IMR-90 (cell line): ENCODE measurements at regions not wholly inside any gene's neighbourhood (a gene's known extent, or its start where the extent isn't known, plus 50 kb on each side); places are given as distances from the start of the nearest gene placed in this dataset.

ENCODE experiments used
- ATAC-seq: fragments of 200-7000 bp; cut with Tn5 transposase; 2 replicates; pipeline ENCODE4 v1.9.1; 2020; ENCODE audit warnings: low read depth, mild to moderate bottlenecking, moderate library complexity
- BruUV-seq: library from RNA; stranded (reverse); fragments of 400-500 nt; replicated peaks from 2 replicates; lab custom pipeline; 2021; lab: Mats Ljungman, UMichigan
- CTCF ChIA-PET: fragments of 300-600 bp; formaldehyde crosslinking; extraction: SDS; loops from one replicate; lab custom pipeline; 2021; ENCODE audit warnings: antibody characterized with exemption; lab: Yijun Ruan, JAX
- POLR2A ChIA-PET: fragments of 300-600 bp; sonication (Branson Sonifier 250); formaldehyde crosslinking; loops from one replicate; lab custom pipeline; 2022; ENCODE audit warnings: antibody characterized with exemption; ENCODE audit not compliant: unreplicated experiment; lab: Charles Lee
- DNase-seq: peaks from one replicate; pipeline ENCODE4 v3.0.0; 2013
- H2AFZ ChIP-seq: replicated peaks from 2 replicates; pipeline ENCODE3; 2013; ENCODE audit warnings: low read length, mild to moderate bottlenecking; ENCODE audit not compliant: poor library complexity
- H2AK5ac ChIP-seq: 2 replicates; pipeline ENCODE4 v1.6.1; 2013; ENCODE audit warnings: low read depth, low read length, inconsistent platforms
- H2AK9ac ChIP-seq: replicated peaks from 2 replicates; pipeline ENCODE3; 2013; ENCODE audit warnings: mild to moderate bottlenecking, low read depth, low read length, moderate library complexity; ENCODE audit not compliant: poor library complexity
- H2BK120ac ChIP-seq: 2 replicates; pipeline ENCODE4 v1.6.1; 2013; ENCODE audit warnings: low read depth, low read length, inconsistent platforms
- H2BK15ac ChIP-seq: 3 replicates; pipeline ENCODE4 v1.6.1; 2013; ENCODE audit warnings: low read depth, low read length, inconsistent platforms
- H2BK20ac ChIP-seq: 2 replicates; pipeline ENCODE4 v1.6.1; 2013; ENCODE audit warnings: low read depth, mild to moderate bottlenecking, inconsistent platforms, low read length, moderate library complexity
- H2BK5ac ChIP-seq: 2 replicates; pipeline ENCODE4 v1.6.1; 2013; ENCODE audit warnings: mild to moderate bottlenecking, low read depth, low read length, inconsistent platforms; ENCODE audit not compliant: poor library complexity, severe bottlenecking
- H3K14ac ChIP-seq: replicated peaks from 2 replicates; pipeline ENCODE4 v1.6.1; 2013; ENCODE audit warnings: low read depth, low read length, inconsistent platforms
- H3K18ac ChIP-seq: 2 replicates; pipeline ENCODE4 v1.6.1; 2013; ENCODE audit warnings: low read depth, low read length, control low read depth
- H3K23ac ChIP-seq: 2 replicates; pipeline ENCODE4 v1.6.1; 2013; ENCODE audit warnings: low read depth, low read length, inconsistent platforms
- H3K27ac ChIP-seq: 2 replicates; pipeline ENCODE4 v1.5.1; 2013; ENCODE audit warnings: mild to moderate bottlenecking, control low read depth, low read length; ENCODE audit not compliant: insufficient read depth
- H3K27me3 ChIP-seq: 2 replicates; pipeline ENCODE4 v1.6.1; 2013; ENCODE audit warnings: low read length; ENCODE audit not compliant: control insufficient read depth, insufficient read depth
- H3K36me3 ChIP-seq: 2 replicates; pipeline ENCODE4 v1.6.1; 2013; ENCODE audit warnings: low read length, mixed read lengths; ENCODE audit not compliant: control insufficient read depth, insufficient read depth
- H3K4ac ChIP-seq: 2 replicates; pipeline ENCODE4 v1.6.1; 2013; ENCODE audit warnings: low read depth, low read length, inconsistent platforms
- H3K4me1 ChIP-seq: 2 replicates; pipeline ENCODE4 v1.6.1; 2013; ENCODE audit warnings: low read length, mixed read lengths; ENCODE audit not compliant: control insufficient read depth, insufficient read depth
- H3K4me2 ChIP-seq: 2 replicates; pipeline ENCODE4 v1.6.1; 2013; ENCODE audit warnings: low read depth, mild to moderate bottlenecking, control low read depth, low read length, moderate library complexity
- H3K4me3 ChIP-seq: 2 replicates; pipeline ENCODE4 v1.5.1; 2013; ENCODE audit warnings: low read depth, mild to moderate bottlenecking, control low read depth, low read length, moderate library complexity; ENCODE audit not compliant: insufficient read depth
- H3K56ac ChIP-seq: 2 replicates; pipeline ENCODE4 v1.6.1; 2013; ENCODE audit warnings: low read length, inconsistent platforms; ENCODE audit not compliant: insufficient read depth; ENCODE audit errors: extremely low read depth
- H3K79me1 ChIP-seq, 2 experiments: 2 replicates each; pipeline ENCODE4 v1.6.1; 2013; ENCODE audit warnings: low read length in 2 of 2, inconsistent platforms in 1 of 2, low read depth in 1 of 2
- H3K9ac ChIP-seq: 2 replicates; pipeline ENCODE4 v1.6.1; 2013; ENCODE audit warnings: low read depth, low read length, control low read depth
- H3K9me1 ChIP-seq: 2 replicates; pipeline ENCODE4 v1.6.1; 2013; ENCODE audit warnings: low read length, inconsistent platforms; ENCODE audit not compliant: insufficient read depth
- H3K9me3 ChIP-seq: 2 replicates; pipeline ENCODE4 v1.6.1; 2013; ENCODE audit warnings: low read length; ENCODE audit not compliant: control insufficient read depth, insufficient read depth
- H4K20me1 ChIP-seq: 2 replicates; pipeline ENCODE4 v1.6.1; 2013; ENCODE audit warnings: low read length, inconsistent platforms; ENCODE audit not compliant: insufficient read depth
- H4K5ac ChIP-seq: 2 replicates; pipeline ENCODE4 v1.6.1; 2013; ENCODE audit warnings: mild to moderate bottlenecking, low read depth, low read length, control low read depth
- H4K8ac ChIP-seq, 2 experiments: 2 replicates each; pipeline ENCODE4 v1.6.1; 2013; ENCODE audit warnings: low read depth in 2 of 2, low read length in 2 of 2, control low read depth in 1 of 2, inconsistent platforms in 1 of 2
- H4K91ac ChIP-seq: 2 replicates; pipeline ENCODE4 v1.6.1; 2013; ENCODE audit warnings: low read depth, low read length, inconsistent platforms; ENCODE audit not compliant: insufficient read depth
- CTCF ChIP-seq: conservative IDR thresholded peaks from 2 replicates; pipeline ENCODE4 v1.5.1; 2012; ENCODE audit warnings: mild to moderate bottlenecking, low read depth, low read length, improper control_type of control experiment
- MXI1 ChIP-seq: IDR thresholded peaks from 2 replicates; pipeline ENCODE4 v1.6.1; 2012; ENCODE audit warnings: low read depth, mild to moderate bottlenecking, low read length, moderate library complexity, borderline replicate concordance
- POLR2A ChIP-seq: IDR thresholded peaks from 2 replicates; pipeline ENCODE4 v1.6.1; 2012; ENCODE audit warnings: mild to moderate bottlenecking, low read depth, low read length
- RCOR1 ChIP-seq: IDR thresholded peaks from 2 replicates; pipeline ENCODE4 v1.6.1; 2012; ENCODE audit warnings: mild to moderate bottlenecking, low read length, improper control_type of control experiment; ENCODE audit not compliant: insufficient replicate concordance
- WGBS, 2 experiments: methylation state at CpG; one replicate each; pipeline versions ENCODE4 v1.1.5 to v1.1.7; 2013; ENCODE audit warnings: missing lambda C conversion rate in 2 of 2; ENCODE audit not compliant: insufficient read length in 1 of 2; ENCODE audit errors: extremely low coverage in 2 of 2; 5-methylcytosine and 5-hydroxymethylcytosine counted together
- dilution Hi-C: fragments of 300-500 bp; cut with HindIII; formaldehyde crosslinking; loops from one replicate; pipeline ENCODE4 v1.14.3; 2018; ENCODE audit warnings: low sequenced_read_pairs; ENCODE audit not compliant: unreplicated experiment
- in situ Hi-C: fragments of 300-500 bp; cut with MboI; formaldehyde crosslinking; loops from 3 replicates; pipeline ENCODE4 v1.14.3; 2019; ENCODE audit warnings: low sequenced_read_pairs, inconsistent platforms, mixed read lengths
- intact Hi-C: fragments of 100-400 bp; cut with micrococcal nuclease; formaldehyde crosslinking; loops from 2 replicates; pipeline ENCODE4 v1.10.0; 2022

GRCh38 chr3:193903512-193903817, 232.5 kb upstream of the HES1 start:
- Histone ChIP-seq H2BK120ac (no peak overlapping the region), H3K9ac (no peak overlapping the region), H3K4me3 (no peak overlapping the region), H2BK5ac (no peak overlapping the region), H3K4me1 (no peaks in the 10 kb centered on the region), H2AK5ac (no peak overlapping the region), H3K18ac (no peak overlapping the region), H3K14ac (no peak overlapping the region), H4K8ac (no peak overlapping the region), H2BK15ac (no peak overlapping the region), H3K27ac (no peak overlapping the region), H2AFZ (no peak overlapping the region), H3K36me3 (no peaks in the 10 kb centered on the region), H2BK20ac (no peak overlapping the region), H3K23ac (no peak overlapping the region), H3K4ac (no peak overlapping the region), H4K91ac (no peak overlapping the region), H3K79me1 (no peaks in the 10 kb centered on the region), H4K5ac (no peak overlapping the region), H3K4me2 (no peak overlapping the region), H2AK9ac (no peak overlapping the region), H4K20me1 (no peaks in the 10 kb centered on the region), H3K56ac (no peak overlapping the region), H3K27me3 (peaks cover 46% of the 10 kb centered on the region), H3K9me1 (no peaks in the 10 kb centered on the region), H3K9me3 (peaks cover 2% of the 10 kb centered on the region; the same call in 1 of the 2 replicates)
- no peak for TF ChIP-seq POLR2A
- no peak for TF ChIP-seq RCOR1
- no peak for TF ChIP-seq CTCF
- no peak for TF ChIP-seq MXI1
- POLR2A ChIA-PET = no interaction called here
- in situ Hi-C loops = no loop called here
- DNase-seq (no peak), ATAC-seq (no peak)
- BruUV-seq = no TSS peak
- intact Hi-C loops = no loop called here
- CTCF ChIA-PET = interaction anchor here (0.5 kb wide), 1 partner anchor 191 kb away, joined by 3 read pairs; no protein-coding TSS in a partner anchor
- WGBS, 2 experiments = 69% methylated on average over 5 of the region's 8 CpGs; no CpG with 5 or more reads in 1 of the 2 experiments
- dilution Hi-C loops = no loop called here
